AML-193 (cell line): ENCODE measurements at regions not wholly inside any gene's neighbourhood (a gene's known extent, or its start where the extent isn't known, plus 50 kb on each side); places are given as distances from the start of the nearest gene placed in this dataset.

ENCODE experiments used
- DNase-seq, 2 experiments: peaks; one replicate each; lab custom pipeline; 2025; lab: John Stamatoyannopoulos, UW

GRCh38 chr22:48695731-48696305 lies 1131.9 kb downstream of the BRD1 start:
- no peak for DNase-seq

GRCh38 chr22:48695251-48695650 lies 1132.4 kb downstream of the BRD1 start:
- DNase-seq = no peak

- no peak for DNase-seq
These were observed 1133.3 kb downstream of the BRD1 start for GRCh38 chr22:48694296-48694883.

GRCh38 chr22:48693377-48694135 lies 1134.1 kb downstream of the BRD1 start:
- DNase-seq = no peak

- DNase-seq = no peak
These were observed 1134.8 kb downstream of the BRD1 start for GRCh38 chr22:48692734-48693376.

- no peak for DNase-seq
These were observed 1136.2 kb downstream of the BRD1 start for GRCh38 chr22:48691431-48691851.

- no peak for DNase-seq
These were observed 1136.9 kb downstream of the BRD1 start for GRCh38 chr22:48690583-48691317.

- DNase-seq = no peak
These were observed 1138.5 kb downstream of the BRD1 start for GRCh38 chr22:48689206-48689605.

GRCh38 chr22:48688366-48688765 lies 1139.3 kb downstream of the BRD1 start:
- no peak for DNase-seq

- DNase-seq = no peak
These were observed 1140.1 kb downstream of the BRD1 start for GRCh38 chr22:48687606-48688005.

- DNase-seq = no peak
These were observed 1140.9 kb downstream of the BRD1 start for GRCh38 chr22:48686694-48687302.

- no peak for DNase-seq
These were observed 1141.9 kb downstream of the BRD1 start for GRCh38 chr22:48685767-48686166.

GRCh38 chr22:48683640-48684039 lies 1144.0 kb downstream of the BRD1 start:
- DNase-seq = no peak

- no peak for DNase-seq
These were observed 1145.2 kb downstream of the BRD1 start for GRCh38 chr22:48682504-48682903.

GRCh38 chr22:48680601-48681000 lies 1147.1 kb downstream of the BRD1 start:
- DNase-seq = no peak

- no peak for DNase-seq
These were observed 1147.8 kb downstream of the BRD1 start for GRCh38 chr22:48679656-48680555.

- no peak for DNase-seq
These were observed 1149.2 kb downstream of the BRD1 start for GRCh38 chr22:48678171-48679135.

- DNase-seq = no peak
These were observed 1150.1 kb downstream of the BRD1 start for GRCh38 chr22:48677621-48678020.

- no peak for DNase-seq
These were observed 1150.5 kb downstream of the BRD1 start for GRCh38 chr22:48677168-48677520.
